DOHH2 (cell line): ENCODE measurements at regions not wholly inside any gene's neighbourhood (a gene's known extent, or its start where the extent isn't known, plus 50 kb on each side); places are given as distances from the start of the nearest gene placed in this dataset.

ENCODE experiments used
- EZH2phosphoT487 ChIP-seq: fragments of 200-600 bp; sonication (generic); IDR thresholded peaks from 2 replicates; pipeline ENCODE4 v1.6.1; 2017; ENCODE audit warnings: borderline replicate concordance, mild to moderate bottlenecking, antibody characterized with exemption, low read length, moderate library complexity, mixed read lengths
- TF ChIP-seq, protein P1 (sequence below): fragments of 200-600 bp; sonication (generic); IDR thresholded peaks from one replicate; pipeline ENCODE4 v1.5.1; 2014; ENCODE audit warnings: antibody characterized with exemption, mild to moderate bottlenecking, low read depth, low read length; ENCODE audit not compliant: poor library complexity, severe bottlenecking

DNA sequence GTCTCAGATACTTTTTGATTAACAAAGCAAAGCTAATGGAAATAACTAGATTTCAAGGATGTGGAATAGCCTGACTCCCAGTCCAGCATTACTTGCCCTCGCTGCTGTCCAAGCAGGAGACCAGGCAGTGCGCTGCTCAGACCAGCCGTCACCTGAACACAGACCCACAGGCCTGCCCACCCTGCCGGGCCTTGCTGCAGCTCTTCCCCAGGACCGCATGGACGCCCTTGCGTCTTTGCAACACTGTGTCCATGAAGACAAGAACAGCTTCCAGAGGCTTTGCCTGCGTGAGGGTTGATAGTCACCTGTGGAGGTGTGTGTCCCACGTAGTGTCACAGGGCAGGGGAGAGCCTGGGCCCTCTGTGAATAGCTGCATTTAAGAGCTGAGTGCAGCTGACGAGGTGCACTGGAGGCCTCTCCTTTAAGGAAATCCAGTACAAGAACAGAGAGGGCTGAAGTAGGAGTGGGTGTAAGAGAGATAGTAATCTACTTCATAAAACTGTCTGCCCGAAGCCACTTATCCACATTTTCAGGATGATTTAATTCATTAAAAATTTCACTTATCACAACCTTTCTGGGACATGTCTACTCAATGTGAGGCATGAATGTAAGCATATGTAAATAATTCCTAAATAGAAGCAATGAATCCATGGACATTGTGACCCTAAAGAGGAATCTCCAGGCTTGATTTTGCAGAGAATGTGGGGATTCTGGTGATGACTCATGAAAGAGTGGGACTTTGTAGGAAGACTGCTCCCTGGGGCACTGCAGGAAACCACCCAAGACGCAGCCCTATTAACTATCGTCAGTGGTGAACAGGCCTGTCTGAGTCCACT is 176.2 kb upstream of the RAB4A start:
- TF ChIP-seq, protein P1, sequence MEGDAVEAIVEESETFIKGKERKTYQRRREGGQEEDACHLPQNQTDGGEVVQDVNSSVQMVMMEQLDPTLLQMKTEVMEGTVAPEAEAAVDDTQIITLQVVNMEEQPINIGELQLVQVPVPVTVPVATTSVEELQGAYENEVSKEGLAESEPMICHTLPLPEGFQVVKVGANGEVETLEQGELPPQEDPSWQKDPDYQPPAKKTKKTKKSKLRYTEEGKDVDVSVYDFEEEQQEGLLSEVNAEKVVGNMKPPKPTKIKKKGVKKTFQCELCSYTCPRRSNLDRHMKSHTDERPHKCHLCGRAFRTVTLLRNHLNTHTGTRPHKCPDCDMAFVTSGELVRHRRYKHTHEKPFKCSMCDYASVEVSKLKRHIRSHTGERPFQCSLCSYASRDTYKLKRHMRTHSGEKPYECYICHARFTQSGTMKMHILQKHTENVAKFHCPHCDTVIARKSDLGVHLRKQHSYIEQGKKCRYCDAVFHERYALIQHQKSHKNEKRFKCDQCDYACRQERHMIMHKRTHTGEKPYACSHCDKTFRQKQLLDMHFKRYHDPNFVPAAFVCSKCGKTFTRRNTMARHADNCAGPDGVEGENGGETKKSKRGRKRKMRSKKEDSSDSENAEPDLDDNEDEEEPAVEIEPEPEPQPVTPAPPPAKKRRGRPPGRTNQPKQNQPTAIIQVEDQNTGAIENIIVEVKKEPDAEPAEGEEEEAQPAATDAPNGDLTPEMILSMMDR: no peak
- TF ChIP-seq EZH2phosphoT487: no peak
